ENCODE measurements at regions not wholly inside any gene's neighbourhood (a gene's known extent, or its start where the extent isn't known, plus 50 kb on each side); places are given as distances from the start of the nearest gene placed in this dataset.

DNA sequence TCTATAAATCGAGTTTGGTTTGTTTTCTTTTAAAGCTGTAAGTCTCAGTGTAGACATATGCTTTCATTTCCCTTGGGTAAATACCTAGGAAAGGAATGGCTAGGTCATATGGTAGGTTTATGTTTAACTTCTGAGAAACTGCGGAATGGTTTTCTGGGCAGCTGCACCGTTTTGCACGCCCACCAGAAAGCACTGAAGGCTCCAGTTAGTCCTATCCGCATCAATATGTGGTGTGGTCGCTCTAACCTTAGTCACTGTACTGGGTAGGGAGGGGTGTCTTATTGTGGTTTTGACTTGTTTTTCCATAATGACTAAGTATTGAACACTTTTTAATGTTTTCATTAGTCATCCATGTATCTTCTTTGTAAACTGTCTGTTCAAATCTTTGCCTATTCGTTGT lies 279.5 kb upstream of the AKR1E2 start:
- Histone ChIP-seq H3K79me1 (ENCODE audit: insufficient read depth, low read depth, low read length, poor library complexity, severe bottlenecking) (no peaks in the 10 kb centered on the region), H2AFZ (ENCODE audit: low read length) (no peak overlapping the region), H3K14ac (ENCODE audit: insufficient read depth, low read length) (no peak overlapping the region), H2BK20ac (ENCODE audit: low read depth, low read length, poor library complexity, severe bottlenecking) (no peak overlapping the region), H3K9ac (ENCODE audit: extremely low read depth, insufficient read length, low read length) (no peak overlapping the region), H4K8ac (replicated peaks; ENCODE audit: insufficient read length, low read depth, low read length) (no peak overlapping the region), H4K91ac (ENCODE audit: insufficient read length, low read depth, low read length) (no peak overlapping the region), H3K4me2 (ENCODE audit: insufficient read depth, insufficient read length, low read length) (no peak overlapping the region), H3T11ph (ENCODE audit: low read length) (no peak overlapping the region), H3K79me2 (ENCODE audit: insufficient read depth, low read length) (no peaks in the 10 kb centered on the region), H3K56ac (ENCODE audit: insufficient read length, low read depth, low read length) (no peak overlapping the region), H2BK12ac (ENCODE audit: insufficient read length, low read depth, low read length) (no peak overlapping the region), H4K20me1 (ENCODE audit: control insufficient read depth, insufficient read depth, insufficient read length) (no peaks in the 10 kb centered on the region), H2BK5ac (ENCODE audit: insufficient read length, low read length) (no peak overlapping the region), H2BK15ac (ENCODE audit: low read depth, low read length) (no peak overlapping the region), H2BK120ac (ENCODE audit: low read depth, low read length, poor library complexity, severe bottlenecking) (no peak overlapping the region), H2AK5ac (ENCODE audit: insufficient read length, low read length) (no peak overlapping the region), H3K27me3 (ENCODE audit: insufficient read depth, low read length) (no peaks in the 10 kb centered on the region), H3K18ac (ENCODE audit: insufficient read length, low read depth, low read length) (no peak overlapping the region), H3K4ac (ENCODE audit: low read depth, low read length) (no peak overlapping the region), H3K4me1 (ENCODE audit: insufficient read depth, low read length) (no peaks in the 10 kb centered on the region), H3K9me3 (ENCODE audit: control insufficient read depth, low read depth, low read length) (no peaks in the 10 kb centered on the region), H3K23me2 (ENCODE audit: insufficient read length, low read depth, low read length, poor library complexity, severe bottlenecking) (no peaks in the 10 kb centered on the region), H4K5ac (ENCODE audit: insufficient read length, low read depth, low read length) (no peak overlapping the region), H3K27ac (ENCODE audit: insufficient read length, low read depth, low read length) (no peak overlapping the region), H3K23ac (ENCODE audit: insufficient read length, low read depth, low read length) (no peak overlapping the region)
- WGBS (ENCODE audit: extremely low coverage, insufficient read length, low lambda C conversion rate): no CpG with 5 or more reads among the region's 7 CpGs
- Mint-ChIP-seq H3K9me3 (no peaks in the 10 kb centered on the region; a peak in 1 of 5 replicates), H3K4me1 (peaks cover 0 to 3% of the 10 kb centered on the region in 2 experiments; a peak in 2 of 4 replicates), H3K27ac (no peak overlapping the region), H3K4me3 (no peak overlapping the region), H3K36me3 (ENCODE audit: insufficient read depth in 1 of 3, low read depth in 3 of 3) (no peaks in the 10 kb centered on the region), H3K27me3 (ENCODE audit: low read depth) (no peaks in the 10 kb centered on the region)
- TF ChIP-seq, protein P1, sequence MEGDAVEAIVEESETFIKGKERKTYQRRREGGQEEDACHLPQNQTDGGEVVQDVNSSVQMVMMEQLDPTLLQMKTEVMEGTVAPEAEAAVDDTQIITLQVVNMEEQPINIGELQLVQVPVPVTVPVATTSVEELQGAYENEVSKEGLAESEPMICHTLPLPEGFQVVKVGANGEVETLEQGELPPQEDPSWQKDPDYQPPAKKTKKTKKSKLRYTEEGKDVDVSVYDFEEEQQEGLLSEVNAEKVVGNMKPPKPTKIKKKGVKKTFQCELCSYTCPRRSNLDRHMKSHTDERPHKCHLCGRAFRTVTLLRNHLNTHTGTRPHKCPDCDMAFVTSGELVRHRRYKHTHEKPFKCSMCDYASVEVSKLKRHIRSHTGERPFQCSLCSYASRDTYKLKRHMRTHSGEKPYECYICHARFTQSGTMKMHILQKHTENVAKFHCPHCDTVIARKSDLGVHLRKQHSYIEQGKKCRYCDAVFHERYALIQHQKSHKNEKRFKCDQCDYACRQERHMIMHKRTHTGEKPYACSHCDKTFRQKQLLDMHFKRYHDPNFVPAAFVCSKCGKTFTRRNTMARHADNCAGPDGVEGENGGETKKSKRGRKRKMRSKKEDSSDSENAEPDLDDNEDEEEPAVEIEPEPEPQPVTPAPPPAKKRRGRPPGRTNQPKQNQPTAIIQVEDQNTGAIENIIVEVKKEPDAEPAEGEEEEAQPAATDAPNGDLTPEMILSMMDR (conservative IDR thresholded peaks at IDR 0.05): no peak
- no peak for DNase-seq
